ENCODE measurements at regions not wholly inside any gene's neighbourhood (a gene's known extent, or its start where the extent isn't known, plus 50 kb on each side); places are given as distances from the start of the nearest gene placed in this dataset.

GRCh38 chr14:35174342-35174741 is 52.0 kb downstream of the PRORP start:
- H4K20me1 ChIP-seq (ENCODE audit: insufficient read depth) = no peaks in the 10 kb centered on the region
- H3F3A ChIP-seq (replicated peaks; ENCODE audit: insufficient read depth) = no peaks in the 10 kb centered on the region
- H3K79me2 ChIP-seq (ENCODE audit: insufficient read depth) = peaks cover 4% of the 10 kb centered on the region
- H3K27me3 ChIP-seq (ENCODE audit: insufficient read depth) = no peaks in the 10 kb centered on the region
- ChIA-PET POLR2A (no interaction called here), CTCF (no interaction called here)
- no peak overlapping the region for H3K4me3 ChIP-seq (ENCODE audit: low read depth in 2 of 2, low read length in 1 of 2)
- peaks cover 11 to 17% of the 10 kb centered on the region in 2 experiments for H3K36me3 ChIP-seq (replicated peaks in 1 of 2; ENCODE audit: control insufficient read depth in 1 of 2, insufficient read depth in 2 of 2, low read length in 1 of 2)
- 89% methylated on average over 3 of the region's 3 CpGs for WGBS (ENCODE audit: low lambda C conversion rate)
- H3K4me2 ChIP-seq = no peak overlapping the region
- H3K9me2 ChIP-seq = no peaks in the 10 kb centered on the region
- H3K27ac ChIP-seq (ENCODE audit: low read depth in 2 of 2, low read length in 1 of 2) = no peak overlapping the region
- H3K9me3 ChIP-seq = no peaks in the 10 kb centered on the region
- no peak for DNase-seq
- H2AFZ ChIP-seq (ENCODE audit: low read depth) = no peak overlapping the region
- no peak for TF ChIP-seq USF1 (IDR thresholded peaks at IDR 0.05; ENCODE audit: borderline replicate concordance, low read depth)
- TF ChIP-seq USF2 (IDR thresholded peaks at IDR 0.05; ENCODE audit: borderline replicate concordance, low read depth, low read length) = no peak
- no peak for TF ChIP-seq YY1 (IDR thresholded peaks at IDR 0.05; ENCODE audit: low read depth)
- no peak for TF ChIP-seq FOXM1 (IDR thresholded peaks at IDR 0.05; ENCODE audit: low read depth)
- no peak for TF ChIP-seq MAX (IDR thresholded peaks at IDR 0.05; ENCODE audit: low read depth)
- TF ChIP-seq PBX3 (IDR thresholded peaks at IDR 0.05) = no peak
- no peak for TF ChIP-seq TAF1 (IDR thresholded peaks at IDR 0.05; ENCODE audit: borderline replicate concordance, low read depth, low read length)
- TF ChIP-seq RCOR1 (IDR thresholded peaks at IDR 0.05; ENCODE audit: low read length) = no peak
- no peak for TF ChIP-seq IRF3 (IDR thresholded peaks at IDR 0.05; ENCODE audit: low read depth, low read length)
- TF ChIP-seq EP300 (IDR thresholded peaks at IDR 0.05; ENCODE audit: borderline replicate concordance in 1 of 2, low read depth in 1 of 2, low read length in 1 of 2) = no peak
- no peak for TF ChIP-seq JUND (IDR thresholded peaks at IDR 0.05)
- no peak for TF ChIP-seq RAD21 (IDR thresholded peaks at IDR 0.05; ENCODE audit: low read length)
- no peak for TF ChIP-seq TEAD4 (IDR thresholded peaks at IDR 0.05; ENCODE audit: borderline replicate concordance, insufficient read depth)
- no peak for TF ChIP-seq NFIC (IDR thresholded peaks at IDR 0.05; ENCODE audit: borderline replicate concordance)
- no peak for TF ChIP-seq RXRA (IDR thresholded peaks at IDR 0.05; ENCODE audit: borderline replicate concordance, low read depth)
- TF ChIP-seq POLR2AphosphoS5 (IDR thresholded peaks at IDR 0.05; ENCODE audit: low read depth, low read length) = no peak
- TF ChIP-seq ZBTB33 (IDR thresholded peaks at IDR 0.05; ENCODE audit: borderline replicate concordance, low read depth) = no peak
- TF ChIP-seq RFX5 (IDR thresholded peaks at IDR 0.05; ENCODE audit: low read length) = no peak
- no peak for TF ChIP-seq SIN3A (IDR thresholded peaks at IDR 0.05; ENCODE audit: borderline replicate concordance, low read depth, low read length)
- no peak overlapping the region for H3K9ac ChIP-seq
- H3K4me1 ChIP-seq (ENCODE audit: control insufficient read depth in 1 of 2, insufficient read depth in 2 of 2, low read depth in 1 of 2, low read length in 1 of 2) = no peaks in the 10 kb centered on the region
